ENCODE measurements at regions not wholly inside any gene's neighbourhood (a gene's known extent, or its start where the extent isn't known, plus 50 kb on each side); places are given as distances from the start of the nearest gene placed in this dataset.
"Not testable (repeated sequence)": the region's sequence is repeated elsewhere in the genome, so short reads cannot be mapped to it uniquely, and the experiment has no call there.

GRCh38 chrX:68994135-68994890 is 165.5 kb downstream of the EFNB1 start:
- DNase-seq, result no peak

GRCh38 chrX:68992821-68993397 is 164.1 kb downstream of the EFNB1 start:
- no peak for DNase-seq

- no peak for DNase-seq
These were observed 163.0 kb downstream of the EFNB1 start for GRCh38 chrX:68991691-68992345.

GRCh38 chrX:68990948-68991347 is 162.1 kb downstream of the EFNB1 start:
- no peak for DNase-seq

- no peak for DNase-seq
These were observed 161.2 kb downstream of the EFNB1 start for GRCh38 chrX:68989865-68990606.

- no peak for DNase-seq
These were observed 160.6 kb downstream of the EFNB1 start for GRCh38 chrX:68989456-68989855.

GRCh38 chrX:68988865-68989264 is 160.0 kb downstream of the EFNB1 start:
- no peak for DNase-seq

GRCh38 chrX:68985135-68985755 is 156.4 kb downstream of the EFNB1 start:
- no peak for DNase-seq

- no peak for DNase-seq
These were observed 154.4 kb downstream of the EFNB1 start for GRCh38 chrX:68983004-68983857.

GRCh38 chrX:68982476-68982875 is 153.7 kb downstream of the EFNB1 start:
- no peak for DNase-seq

GRCh38 chrX:68980906-68981616 is 152.2 kb downstream of the EFNB1 start:
- DNase-seq, result no peak

GRCh38 chrX:68978655-68979054 is 149.8 kb downstream of the EFNB1 start:
- DNase-seq, result no peak

- DNase-seq, result no peak
These were observed 149.4 kb downstream of the EFNB1 start for GRCh38 chrX:68978255-68978654.

GRCh38 chrX:68953331-68953730 is 124.5 kb downstream of the EFNB1 start:
- DNase-seq, result no peak

- DNase-seq, result not testable (repeated sequence)
These were observed 123.3 kb downstream of the EFNB1 start for GRCh38 chrX:68951942-68952619.

- DNase-seq, result no peak
These were observed 122.1 kb downstream of the EFNB1 start for GRCh38 chrX:68950937-68951336.

- no peak for DNase-seq
These were observed 119.2 kb downstream of the EFNB1 start for GRCh38 chrX:68947882-68948605.

GRCh38 chrX:68945603-68946228 is 116.9 kb downstream of the EFNB1 start:
- no peak for DNase-seq

GRCh38 chrX:68945081-68945602 is 116.3 kb downstream of the EFNB1 start:
- no peak for DNase-seq

Measured in CD4-positive, alpha-beta T cell treated with Interleukin-6 for 4 hours (primary cell).